DOHH2 (cell line): ENCODE measurements at regions not wholly inside any gene's neighbourhood (a gene's known extent, or its start where the extent isn't known, plus 50 kb on each side); places are given as distances from the start of the nearest gene placed in this dataset.

Experiments used
- H3F3A ChIP-seq: fragments of 200-600 bp; sonication (generic), shearing (Covaris generic); 2 replicates; pipeline ENCODE4 v1.6.0; 2016; ENCODE audit warnings: antibody characterized with exemption, mild to moderate bottlenecking; ENCODE audit not compliant: control insufficient read depth, insufficient read depth
- H3K27ac ChIP-seq: fragments of 200-600 bp; sonication (generic); 2 replicates; pipeline ENCODE4 v1.5.1; 2014; ENCODE audit warnings: low read depth, mild to moderate bottlenecking, low read length, moderate library complexity
- H3K27me3 ChIP-seq: fragments of 200-600 bp; sonication (generic); 2 replicates; pipeline ENCODE4 v1.6.1; 2014; ENCODE audit warnings: mild to moderate bottlenecking, low read length, mixed read lengths; ENCODE audit not compliant: control insufficient read depth
- H3K36me3 ChIP-seq: fragments of 200-600 bp; sonication (generic); 2 replicates; pipeline ENCODE4 v1.6.1; 2014; ENCODE audit warnings: mild to moderate bottlenecking, low read length, moderate library complexity, mixed read lengths; ENCODE audit not compliant: control insufficient read depth
- H3K4me1 ChIP-seq: fragments of 200-600 bp; sonication (generic); 2 replicates; pipeline ENCODE4 v1.6.1; 2014; ENCODE audit warnings: mild to moderate bottlenecking, low read length, mixed read lengths; ENCODE audit not compliant: control insufficient read depth
- H3K4me2 ChIP-seq: fragments of 200-600 bp; sonication (generic); 2 replicates; pipeline ENCODE4 v1.6.0; 2014; ENCODE audit warnings: mild to moderate bottlenecking, low read length, moderate library complexity
- H3K4me3 ChIP-seq: fragments of 200-600 bp; sonication (generic); 2 replicates; pipeline ENCODE4 v1.5.1; 2014; ENCODE audit warnings: mild to moderate bottlenecking, low read length, mixed read lengths
- H3K79me2 ChIP-seq: fragments of 200-600 bp; sonication (generic); 2 replicates; pipeline ENCODE4 v1.6.1; 2014; ENCODE audit warnings: mild to moderate bottlenecking, low read length, mixed read lengths; ENCODE audit not compliant: control insufficient read depth
- H3K9me2 ChIP-seq: fragments of 200-600 bp; sonication (generic); replicated peaks from 2 replicates; pipeline ENCODE4 v1.6.1; 2014; ENCODE audit warnings: mild to moderate bottlenecking, low read length, mixed read lengths; ENCODE audit not compliant: control insufficient read depth
- H3K9me3 ChIP-seq: fragments of 200-600 bp; sonication (generic); 2 replicates; pipeline ENCODE4 v1.6.1; 2014; ENCODE audit warnings: antibody characterized with exemption, low read length, mixed read lengths; ENCODE audit not compliant: control insufficient read depth, insufficient read depth
- H4K20me1 ChIP-seq: fragments of 200-600 bp; sonication (generic); 2 replicates; pipeline ENCODE4 v1.6.0; 2014; ENCODE audit warnings: low read depth, mild to moderate bottlenecking, antibody characterized with exemption, low read length, moderate library complexity; ENCODE audit not compliant: control insufficient read depth, insufficient read depth
- EZH2phosphoT487 ChIP-seq: fragments of 200-600 bp; sonication (generic); IDR thresholded peaks from 2 replicates; pipeline ENCODE4 v1.6.1; 2017; ENCODE audit warnings: borderline replicate concordance, mild to moderate bottlenecking, antibody characterized with exemption, low read length, moderate library complexity, mixed read lengths
- TF ChIP-seq, protein P1 (sequence below): fragments of 200-600 bp; sonication (generic); IDR thresholded peaks from one replicate; pipeline ENCODE4 v1.5.1; 2014; ENCODE audit warnings: antibody characterized with exemption, mild to moderate bottlenecking, low read depth, low read length; ENCODE audit not compliant: poor library complexity, severe bottlenecking

DNA sequence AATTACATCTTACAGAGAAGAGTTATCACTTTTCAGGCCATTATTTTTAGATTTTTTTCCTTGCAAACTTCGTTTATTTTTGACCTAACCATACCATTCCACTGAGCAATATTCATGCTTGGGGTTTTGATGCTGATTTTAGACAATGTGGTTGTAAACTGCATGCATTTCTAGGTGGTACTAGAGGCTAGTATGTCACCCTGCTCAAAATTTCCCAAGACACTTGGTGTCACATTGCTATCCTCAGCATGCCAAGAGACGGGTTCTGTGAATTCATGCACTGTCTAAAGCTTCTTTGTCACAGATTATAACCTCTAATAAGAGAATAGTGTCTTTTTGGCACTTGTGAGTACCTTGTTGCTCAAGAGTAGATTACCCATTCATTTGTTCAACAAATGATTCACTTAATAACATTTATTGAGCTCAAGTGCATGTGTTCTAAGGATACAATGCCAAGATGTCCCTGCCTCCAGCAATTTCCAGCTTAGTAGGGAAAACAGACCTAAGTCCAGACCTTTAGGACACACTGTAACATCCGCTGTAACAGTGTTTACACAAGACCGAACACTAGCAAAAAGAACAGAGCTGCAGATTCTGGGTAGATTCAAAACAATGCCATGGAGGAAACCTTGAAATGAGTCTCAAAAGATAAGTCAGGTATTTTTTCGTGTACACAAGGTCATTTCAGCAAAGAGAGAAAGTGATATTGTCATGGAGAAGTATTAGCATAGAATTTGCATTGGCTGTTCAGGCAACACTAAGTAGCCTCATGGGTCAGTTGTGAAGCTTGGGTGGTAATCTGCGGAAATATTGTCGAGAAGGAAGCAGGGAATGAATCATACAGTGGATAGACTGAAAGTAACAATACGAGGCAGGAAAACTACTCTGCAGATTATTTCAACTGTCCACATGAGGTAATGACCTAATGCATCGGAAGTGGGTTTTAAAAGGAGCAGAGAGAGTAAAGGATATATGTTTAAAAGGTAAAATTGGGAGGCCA is 515.1 kb upstream of the ZFP42 start:
- Histone ChIP-seq H3K79me2 (no peaks in the 10 kb centered on the region), H3K9me3 (no peaks in the 10 kb centered on the region), H3K36me3 (no peaks in the 10 kb centered on the region), H3K27ac (no peak overlapping the region), H3K9me2 (no peaks in the 10 kb centered on the region), H3F3A (no peaks in the 10 kb centered on the region), H3K4me3 (no peak overlapping the region), H4K20me1 (no peaks in the 10 kb centered on the region), H3K4me1 (no peaks in the 10 kb centered on the region), H3K27me3 (no peaks in the 10 kb centered on the region), H3K4me2 (no peak overlapping the region)
- TF ChIP-seq EZH2phosphoT487, result no peak
- TF ChIP-seq, protein P1, sequence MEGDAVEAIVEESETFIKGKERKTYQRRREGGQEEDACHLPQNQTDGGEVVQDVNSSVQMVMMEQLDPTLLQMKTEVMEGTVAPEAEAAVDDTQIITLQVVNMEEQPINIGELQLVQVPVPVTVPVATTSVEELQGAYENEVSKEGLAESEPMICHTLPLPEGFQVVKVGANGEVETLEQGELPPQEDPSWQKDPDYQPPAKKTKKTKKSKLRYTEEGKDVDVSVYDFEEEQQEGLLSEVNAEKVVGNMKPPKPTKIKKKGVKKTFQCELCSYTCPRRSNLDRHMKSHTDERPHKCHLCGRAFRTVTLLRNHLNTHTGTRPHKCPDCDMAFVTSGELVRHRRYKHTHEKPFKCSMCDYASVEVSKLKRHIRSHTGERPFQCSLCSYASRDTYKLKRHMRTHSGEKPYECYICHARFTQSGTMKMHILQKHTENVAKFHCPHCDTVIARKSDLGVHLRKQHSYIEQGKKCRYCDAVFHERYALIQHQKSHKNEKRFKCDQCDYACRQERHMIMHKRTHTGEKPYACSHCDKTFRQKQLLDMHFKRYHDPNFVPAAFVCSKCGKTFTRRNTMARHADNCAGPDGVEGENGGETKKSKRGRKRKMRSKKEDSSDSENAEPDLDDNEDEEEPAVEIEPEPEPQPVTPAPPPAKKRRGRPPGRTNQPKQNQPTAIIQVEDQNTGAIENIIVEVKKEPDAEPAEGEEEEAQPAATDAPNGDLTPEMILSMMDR, result no peak

DNA sequence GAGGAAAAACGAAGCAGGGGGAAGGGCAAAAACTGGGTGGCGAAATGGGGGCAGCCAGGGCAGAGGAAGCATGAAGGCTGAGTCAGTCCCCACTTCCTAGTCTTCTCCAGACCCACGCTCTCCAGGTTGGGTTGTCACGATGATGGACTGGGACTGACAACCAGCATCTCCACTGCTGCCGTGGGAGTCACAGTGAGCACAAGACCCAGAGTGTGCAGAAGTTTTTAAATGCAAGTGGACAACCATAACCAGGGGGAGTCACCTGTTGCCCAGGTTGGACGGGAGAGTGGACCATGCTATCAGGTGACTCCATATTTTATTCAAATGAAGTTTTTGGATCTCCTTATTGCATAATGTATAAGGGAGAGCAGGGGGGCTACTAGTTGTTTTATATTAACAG is 511.4 kb upstream of the ZFP42 start:
- Histone ChIP-seq H3K4me2 (no peak overlapping the region), H3K9me2 (no peaks in the 10 kb centered on the region), H3F3A (no peaks in the 10 kb centered on the region), H3K27me3 (no peaks in the 10 kb centered on the region), H3K79me2 (no peaks in the 10 kb centered on the region), H3K4me3 (no peak overlapping the region), H3K4me1 (no peaks in the 10 kb centered on the region), H4K20me1 (no peaks in the 10 kb centered on the region), H3K27ac (no peak overlapping the region), H3K9me3 (no peaks in the 10 kb centered on the region), H3K36me3 (no peaks in the 10 kb centered on the region)
- TF ChIP-seq, protein P1, result no peak
- TF ChIP-seq EZH2phosphoT487, result no peak

DNA sequence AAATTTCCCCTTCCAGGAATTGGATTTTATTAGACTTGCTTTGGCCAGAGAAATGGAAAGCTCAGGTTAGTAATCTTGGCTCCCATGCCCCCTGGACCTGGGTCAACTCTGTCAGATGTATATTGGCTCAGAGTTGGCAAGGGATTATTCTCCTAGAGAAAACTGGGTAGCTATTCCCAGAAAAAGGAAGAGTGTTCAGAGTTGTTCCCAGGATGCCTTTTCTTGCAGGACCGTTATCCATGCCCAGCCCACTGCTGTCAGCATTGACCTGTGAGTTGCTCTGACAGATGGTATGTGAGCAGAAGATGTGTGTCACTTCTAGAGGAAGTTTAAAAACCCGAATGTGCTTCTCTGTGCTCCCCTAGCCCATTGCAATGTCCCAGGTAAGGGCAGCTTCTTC is 509.9 kb upstream of the ZFP42 start:
- Histone ChIP-seq H3K36me3 (no peaks in the 10 kb centered on the region), H3F3A (no peaks in the 10 kb centered on the region), H3K27ac (no peak overlapping the region), H3K4me3 (no peak overlapping the region), H3K4me2 (no peak overlapping the region), H3K9me2 (no peaks in the 10 kb centered on the region), H3K9me3 (no peaks in the 10 kb centered on the region), H4K20me1 (no peaks in the 10 kb centered on the region), H3K79me2 (no peaks in the 10 kb centered on the region), H3K27me3 (no peaks in the 10 kb centered on the region), H3K4me1 (no peaks in the 10 kb centered on the region)
- no peak for TF ChIP-seq EZH2phosphoT487
- TF ChIP-seq, protein P1, result no peak
